SIG-M5 treated with dmso at 0.1 percent for 504 hours (cell line): ENCODE measurements at regions not wholly inside any gene's neighbourhood (a gene's known extent, or its start where the extent isn't known, plus 50 kb on each side); places are given as distances from the start of the nearest gene placed in this dataset.
A peak's percentile ranks its signal among the peaks of the same experiment; 100 is the strongest.

Experiments used
- DNase-seq: peaks from one replicate; lab custom pipeline; 2025; ENCODE audit not compliant: unreplicated experiment; lab: John Stamatoyannopoulos, UW

DNA sequence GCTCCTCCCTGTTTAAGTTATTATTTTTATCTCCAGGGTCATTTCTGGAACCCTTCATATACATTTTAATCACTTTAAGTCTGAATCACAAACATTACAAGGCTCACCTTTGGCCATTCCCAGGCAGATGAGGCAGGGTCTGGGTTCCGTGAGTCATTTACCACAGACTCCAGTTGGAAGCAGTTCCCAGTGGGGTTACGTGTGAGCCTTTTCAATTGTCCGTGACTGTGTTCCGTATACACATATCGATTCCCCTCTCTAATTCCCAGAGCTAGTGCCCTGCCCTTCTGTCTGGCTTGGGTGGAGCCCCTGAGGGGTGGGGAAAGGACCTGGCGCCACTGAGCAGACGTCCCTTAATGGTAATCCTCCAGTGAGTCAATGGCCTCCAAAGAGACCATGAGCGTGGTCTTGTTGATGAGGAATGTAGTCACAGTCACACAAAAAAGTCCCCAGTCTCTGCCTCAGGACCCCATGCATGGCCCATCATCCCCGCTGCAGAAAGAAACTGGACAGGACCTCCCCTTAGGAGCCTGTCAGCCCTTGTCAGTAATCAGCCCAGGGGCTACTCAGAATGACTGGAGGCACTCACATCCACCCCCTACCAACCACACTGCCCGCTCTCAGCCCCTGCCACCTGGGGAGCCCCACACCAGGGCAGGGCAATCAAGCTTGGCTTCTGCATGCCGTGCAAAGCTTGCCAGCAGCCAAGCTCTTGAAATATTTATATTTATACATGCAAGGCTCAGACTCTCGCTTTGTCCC, 144.4 kb downstream of the ZIC5 start:
- no peak for DNase-seq

DNA sequence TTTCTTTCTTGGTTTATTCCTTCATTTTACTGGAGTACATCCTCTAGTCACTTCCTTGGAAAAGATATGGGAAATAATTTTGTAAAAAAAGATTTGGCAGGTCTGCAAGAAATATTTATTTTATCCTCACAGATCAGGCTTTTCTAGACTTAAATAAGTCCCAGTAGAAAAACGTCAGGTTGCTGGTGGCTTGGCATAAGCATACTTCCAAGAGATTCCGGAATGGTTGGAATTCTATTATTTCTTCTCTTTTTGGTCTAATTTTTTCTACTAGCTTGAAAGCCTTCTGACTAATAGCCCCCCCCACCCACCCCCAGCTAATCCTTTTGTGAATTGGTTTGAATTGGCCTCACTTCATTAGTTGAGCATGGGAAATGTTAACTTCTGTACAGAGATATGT, 147.6 kb downstream of the ZIC5 start:
- no peak for DNase-seq

DNA sequence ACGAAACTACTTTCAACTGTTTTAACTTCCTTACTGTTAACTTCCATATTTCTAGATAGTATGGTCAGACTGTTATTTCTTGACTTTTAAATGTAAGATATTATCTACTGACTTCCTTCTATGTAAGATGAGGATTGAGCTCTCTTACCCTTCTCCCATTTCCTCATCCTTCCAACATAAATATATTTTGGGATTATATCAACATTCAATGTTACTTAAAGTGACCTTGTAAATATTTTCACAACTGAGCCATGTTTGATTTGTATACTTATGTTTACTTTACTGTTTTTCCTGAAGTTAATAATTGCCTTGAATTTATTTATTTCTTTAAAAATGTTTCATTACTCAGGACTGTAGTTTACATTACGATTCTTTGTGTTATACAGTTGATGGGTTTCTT, 148.7 kb downstream of the ZIC5 start:
- DNase-seq, result no peak

- DNase-seq, result no peak
These were observed 149.8 kb downstream of the ZIC5 start for GRCh38 chr13:99821741-99822140.

DNA sequence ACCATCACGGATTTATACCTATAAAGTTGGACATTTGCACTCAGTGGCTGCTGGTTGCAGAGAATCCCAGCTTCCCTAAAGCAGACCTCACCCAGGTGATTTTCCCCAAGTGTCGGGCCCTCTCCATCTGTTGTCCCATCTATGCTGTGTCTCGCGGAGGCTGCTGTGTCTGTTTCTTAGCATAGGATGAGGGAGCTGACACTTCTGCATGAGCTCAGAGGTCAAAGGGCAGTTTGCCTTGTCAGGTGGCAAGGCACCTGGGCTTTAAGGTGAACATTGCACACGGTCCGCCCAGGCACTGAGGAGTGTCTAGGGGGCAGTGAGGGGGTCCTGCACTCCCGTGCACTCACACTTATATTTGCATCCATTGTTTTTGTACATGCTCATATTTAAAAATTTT, 151.6 kb downstream of the ZIC5 start:
- no peak for DNase-seq

GRCh38 chr13:99816321-99816720, 155.2 kb downstream of the ZIC5 start:
- DNase-seq, result no peak

GRCh38 chr13:99813336-99814095, 158.1 kb downstream of the ZIC5 start:
- no peak for DNase-seq

DNA sequence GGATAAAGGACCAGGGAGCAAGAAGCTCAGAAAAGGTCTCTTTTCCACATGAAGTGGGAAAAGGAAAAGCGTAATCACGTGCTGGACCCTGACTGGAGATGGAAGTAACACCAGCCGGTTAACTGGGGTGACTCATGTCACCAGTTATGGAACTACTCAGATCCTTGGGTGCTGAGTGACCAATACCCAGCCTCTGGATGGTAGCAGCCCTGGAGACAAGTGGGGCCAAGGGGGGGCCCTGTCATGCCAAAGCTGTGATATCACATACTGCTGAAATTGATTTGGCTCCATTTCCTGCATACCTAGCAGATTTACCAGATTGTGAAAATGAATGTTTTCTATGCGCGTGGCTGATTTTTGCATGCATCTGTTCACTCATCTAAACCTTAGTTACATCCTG, 158.9 kb downstream of the ZIC5 start:
- no peak for DNase-seq

DNA sequence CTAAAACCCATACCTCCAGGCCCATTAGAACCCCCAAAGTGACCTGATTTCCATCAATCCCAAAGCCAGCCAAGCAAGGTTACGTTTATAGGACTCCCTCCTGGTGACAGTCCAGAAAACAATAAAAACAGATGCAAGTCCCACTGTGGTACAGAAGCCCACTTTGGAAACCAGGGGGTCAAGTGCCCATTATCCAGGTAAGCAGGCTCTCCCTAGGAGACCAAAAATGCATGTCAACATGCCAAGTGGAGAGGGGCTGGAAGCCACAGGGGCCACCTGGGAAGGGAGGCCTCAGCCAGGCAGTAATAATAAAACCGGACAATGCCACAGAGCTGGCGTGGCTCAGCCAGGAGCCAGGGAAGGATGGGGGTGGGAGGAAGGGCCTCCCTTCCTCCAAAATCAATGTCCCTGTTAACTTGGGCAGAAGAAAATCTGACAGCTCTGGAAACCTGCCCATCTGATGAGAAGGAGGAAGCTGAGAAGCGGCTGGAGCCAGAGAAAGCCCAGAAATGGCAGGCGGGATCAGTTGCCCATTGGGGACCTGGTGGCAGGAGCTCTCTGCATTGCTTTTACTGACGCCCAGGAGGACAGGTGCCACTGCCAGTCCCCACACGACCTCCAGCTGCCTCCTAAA, 160.4 kb downstream of the ZIC5 start:
- DNase-seq, result no peak

- DNase-seq, result no peak
These were observed 161.6 kb downstream of the ZIC5 start for GRCh38 chr13:99809926-99810325.

DNA sequence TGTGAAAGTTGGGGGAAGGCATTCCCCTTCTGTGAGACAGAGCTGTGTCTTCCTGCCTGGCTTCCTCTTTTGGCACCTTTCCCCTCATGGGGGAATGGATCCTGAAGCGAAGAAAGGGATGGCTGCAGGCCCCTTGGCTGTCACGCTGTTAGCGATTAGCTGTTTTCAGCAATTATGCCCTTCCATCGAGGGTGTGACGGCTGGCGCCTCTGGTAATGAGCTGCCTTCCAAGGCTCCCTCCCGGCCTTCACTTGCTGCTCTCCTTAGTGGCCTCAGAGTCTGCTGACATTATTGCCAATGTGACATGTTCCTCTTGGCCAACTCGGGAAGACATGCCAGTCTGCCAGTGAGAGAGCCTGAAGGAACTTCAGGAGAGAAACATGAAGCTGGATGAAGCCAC, 162.1 kb downstream of the ZIC5 start:
- DNase-seq, result no peak

DNA sequence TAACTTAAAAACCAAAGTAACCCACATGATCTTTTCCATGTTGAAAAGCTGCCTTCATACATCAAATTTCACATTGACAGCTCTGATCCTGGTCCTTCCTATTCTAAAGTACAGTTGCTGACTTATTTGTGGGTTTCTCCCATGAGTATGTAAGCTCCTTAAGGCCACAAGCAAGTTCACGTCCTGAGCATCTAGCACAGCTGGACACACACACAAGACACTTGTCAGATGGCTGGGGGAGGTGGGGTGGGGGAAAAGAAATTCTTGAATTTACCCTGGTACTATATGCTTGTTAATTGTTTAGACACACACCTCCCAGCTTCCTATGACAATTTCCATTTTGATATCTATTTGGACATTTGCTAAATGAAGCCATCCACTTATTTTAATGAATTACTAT, 162.8 kb downstream of the ZIC5 start:
- DNase-seq, result no peak

DNA sequence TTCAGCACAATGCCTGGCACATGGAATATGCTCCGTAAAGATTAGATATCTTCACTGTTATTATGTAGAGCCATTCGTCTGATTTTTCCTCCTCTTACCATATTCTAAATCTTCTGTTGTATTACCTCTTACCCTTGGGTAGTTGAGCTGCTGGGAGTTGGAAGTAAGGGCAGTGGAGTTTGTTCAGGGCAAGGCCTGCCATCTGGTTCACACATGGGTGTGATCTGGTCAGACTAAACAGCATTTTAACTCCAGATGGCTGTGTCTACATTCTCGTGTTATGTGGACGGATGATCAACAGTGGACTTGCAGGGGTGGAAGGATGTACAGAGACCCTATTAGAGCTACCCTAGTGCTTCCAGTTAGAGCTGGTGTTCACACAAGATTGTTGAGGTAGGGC, 164.9 kb downstream of the ZIC5 start:
- no peak for DNase-seq

DNA sequence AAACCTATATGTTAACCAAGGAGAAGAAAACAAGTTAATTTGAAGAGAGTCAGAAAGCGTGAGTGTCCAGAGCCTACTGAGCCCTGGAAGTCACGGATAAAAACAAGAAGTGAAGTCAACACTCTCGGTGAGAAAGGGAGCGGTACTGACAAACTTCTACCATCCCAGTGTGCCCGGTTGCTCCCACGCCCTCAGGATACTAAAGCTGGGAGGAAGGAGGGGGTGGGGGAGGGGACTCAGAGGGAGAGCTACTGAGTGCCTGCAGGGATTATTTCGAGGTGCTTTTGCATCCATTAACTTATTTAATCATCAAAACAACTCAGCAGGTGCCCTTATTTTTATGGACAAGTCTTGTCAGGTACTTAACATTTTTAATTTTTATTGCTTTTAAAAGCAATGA, 166.2 kb downstream of the ZIC5 start:
- no peak for DNase-seq

GRCh38 chr13:99803141-99803540, 168.4 kb downstream of the ZIC5 start:
- DNase-seq, result no peak

DNA sequence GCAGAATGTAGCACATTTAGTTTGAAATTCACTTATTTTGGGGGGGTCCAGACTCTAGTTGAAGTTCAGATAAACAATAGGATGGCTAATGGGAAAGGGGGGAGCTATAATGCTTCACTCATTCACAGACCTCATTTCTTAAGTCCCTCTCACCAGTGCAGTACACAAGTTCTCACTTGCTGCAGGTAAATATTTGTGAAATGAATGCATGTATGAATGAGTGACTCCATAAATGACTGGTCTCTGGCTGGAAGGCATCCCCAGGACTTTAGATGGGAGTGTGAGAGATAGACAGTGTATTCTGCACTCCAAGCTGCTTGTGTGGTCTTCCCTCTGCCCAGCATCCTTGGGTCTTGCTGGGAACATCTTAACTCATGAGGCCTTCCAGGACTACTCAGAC, 169.2 kb downstream of the ZIC5 start:
- no peak for DNase-seq

GRCh38 chr13:99800951-99801350, 170.6 kb downstream of the ZIC5 start:
- no peak for DNase-seq

- no peak for DNase-seq
These were observed 171.6 kb downstream of the ZIC5 start for GRCh38 chr13:99800011-99800410.

DNA sequence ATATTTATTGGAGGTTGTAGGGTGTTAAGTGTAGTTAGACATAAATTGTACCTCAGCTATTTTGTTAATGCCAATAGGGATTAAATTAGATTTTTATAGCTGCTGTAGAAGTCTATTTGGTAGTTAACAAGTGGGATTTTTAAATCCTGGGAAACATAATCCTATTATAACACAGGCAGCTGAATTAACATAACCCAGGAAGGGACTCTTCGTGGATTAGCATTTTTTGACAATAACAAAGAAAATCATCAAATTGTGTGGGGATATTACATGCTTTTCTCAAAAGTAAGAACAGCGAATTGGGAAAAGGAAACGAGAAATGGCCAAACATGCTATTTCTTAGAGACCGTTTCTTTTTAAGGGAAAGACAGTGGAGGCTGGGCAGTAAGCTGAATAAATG, 172.8 kb downstream of the ZIC5 start:
- no peak for DNase-seq

DNA sequence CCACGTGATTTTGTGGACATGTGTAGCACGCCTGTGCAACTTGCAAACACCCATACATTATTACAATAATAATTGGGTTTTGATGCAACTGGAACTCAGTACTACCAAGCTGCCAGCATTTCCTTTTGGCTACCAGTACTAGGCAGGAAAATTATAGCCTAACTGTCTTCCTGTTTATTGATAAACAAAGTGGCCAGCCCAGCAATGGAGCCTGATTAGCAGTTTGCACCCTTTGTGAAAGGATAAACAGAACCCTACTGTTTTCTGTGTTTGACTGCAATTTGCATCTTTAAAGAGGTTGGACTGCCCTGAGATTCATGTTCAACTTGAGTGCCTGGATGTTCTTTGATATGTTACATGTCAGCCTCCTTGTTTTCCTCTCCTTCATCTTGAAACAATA, 173.9 kb downstream of the ZIC5 start:
- DNase-seq, result no peak

DNA sequence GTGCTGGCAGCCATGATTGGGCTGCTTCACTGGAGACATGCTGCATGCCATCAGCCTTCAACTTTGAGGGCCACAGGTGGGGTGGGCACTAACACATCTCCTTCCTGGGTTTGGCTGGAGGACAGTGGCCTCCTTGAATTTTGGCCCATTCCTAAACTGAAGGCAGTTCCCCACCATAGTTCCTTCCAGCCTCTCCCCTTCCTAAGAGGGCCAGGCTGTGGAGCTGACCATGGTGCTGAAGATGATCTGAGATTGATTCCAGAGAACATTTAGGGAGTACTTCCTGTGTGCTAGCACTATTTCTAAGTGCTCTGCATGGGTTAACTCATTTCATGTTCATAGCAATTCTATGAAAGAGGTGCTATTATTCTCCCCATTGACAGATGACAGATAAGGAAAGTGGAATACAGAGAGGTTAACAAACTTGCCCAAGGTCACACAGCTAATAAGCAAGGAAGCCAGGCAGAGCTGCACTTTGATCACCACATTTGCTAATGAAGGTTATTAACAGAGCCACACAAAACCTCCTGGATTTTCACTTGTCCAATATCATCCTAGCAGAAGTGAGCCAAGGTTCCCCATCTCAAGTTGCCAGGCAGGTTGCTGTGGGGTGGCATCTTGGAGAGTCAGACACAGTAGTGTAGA, 175.3 kb downstream of the ZIC5 start:
- peak; percentile 17 for DNase-seq
